ENCODE measurements at regions not wholly inside any gene's neighbourhood (a gene's known extent, or its start where the extent isn't known, plus 50 kb on each side); places are given as distances from the start of the nearest gene placed in this dataset.

DNA sequence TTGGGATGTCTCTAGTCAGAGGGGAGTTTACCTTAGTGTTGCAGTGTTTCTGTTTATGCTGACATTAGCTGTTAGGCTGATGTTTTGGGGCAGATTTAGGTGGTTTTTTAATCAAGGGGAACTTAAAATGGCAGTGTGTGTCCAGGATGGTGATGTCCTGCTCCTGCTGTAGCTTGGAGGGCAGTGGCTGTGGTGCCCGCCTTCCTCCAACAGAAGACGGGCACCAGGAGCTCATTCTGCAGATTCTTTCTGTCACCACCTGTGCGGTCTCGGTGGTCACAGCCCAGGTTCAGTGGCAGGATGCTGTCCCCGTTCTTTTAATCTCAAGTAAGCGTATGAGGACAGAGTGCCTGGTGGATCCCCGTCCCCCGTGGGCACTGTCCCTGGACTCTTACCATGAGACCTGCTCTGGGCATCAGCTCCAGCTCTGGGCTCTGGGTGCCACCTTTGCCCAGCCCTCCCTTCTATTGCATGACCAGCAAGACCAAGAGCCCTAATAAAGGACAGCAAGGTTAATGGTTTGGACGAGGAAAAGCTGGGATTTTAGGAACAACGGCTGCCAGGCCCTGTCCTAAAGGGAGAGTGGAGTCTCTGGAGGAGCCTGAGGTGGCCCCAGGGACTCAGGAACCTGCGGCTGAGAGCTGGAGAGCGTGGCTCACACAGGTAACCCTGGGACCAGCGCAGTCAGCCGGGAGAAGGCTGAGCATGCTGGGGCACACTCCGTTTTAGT, 217.3 kb downstream of the ERMARD start:
- Histone ChIP-seq H4K8ac (ENCODE audit: low read depth, low read length) (no peak overlapping the region), H2AK5ac (ENCODE audit: low read depth, low read length) (no peak overlapping the region), H2BK12ac (ENCODE audit: low read length) (no peak overlapping the region), H2BK5ac (ENCODE audit: low read length) (no peak overlapping the region), H3K27me3 (ENCODE audit: control insufficient read depth in 3 of 3, insufficient read depth in 3 of 3, low read depth in 1 of 3, low read length in 3 of 3) (no peaks in the 10 kb centered on the region), H4K91ac (ENCODE audit: low read depth, low read length, poor library complexity) (no peak overlapping the region), H3K23ac (ENCODE audit: low read depth, low read length, poor library complexity) (no peak overlapping the region), H3K4ac (ENCODE audit: low read length) (no peak overlapping the region), H3K18ac (ENCODE audit: low read length) (no peak overlapping the region), H3K36me3 (replicated peaks in 1 of 2; ENCODE audit: control insufficient read depth in 2 of 2, insufficient read depth in 2 of 2, low read length in 2 of 2) (no peaks in the 10 kb centered on the region), H3K4me3 (ENCODE audit: low read length in 2 of 2) (no peak overlapping the region), H2AFZ (ENCODE audit: low read length) (no peak overlapping the region), H3K14ac (ENCODE audit: low read length) (no peak overlapping the region), H3K27ac (replicated peaks; ENCODE audit: low read length) (no peak overlapping the region), H3K4me2 (ENCODE audit: insufficient read depth, low read length, poor library complexity, severe bottlenecking) (no peak overlapping the region), H3K9me3 (replicated peaks in 1 of 2; ENCODE audit: control insufficient read depth in 2 of 2, insufficient read depth in 1 of 2, low read depth in 1 of 2, low read length in 2 of 2) (peaks cover 0 to 6% of the 10 kb centered on the region in 2 donors), H2BK120ac (ENCODE audit: low read depth, low read length) (no peak overlapping the region), H2BK15ac (ENCODE audit: low read length) (no peak overlapping the region), H3K79me1 (ENCODE audit: low read depth, low read length) (no peaks in the 10 kb centered on the region), H3K4me1 (ENCODE audit: control insufficient read depth in 2 of 2, insufficient read depth in 1 of 2, low read depth in 1 of 2, low read length in 2 of 2) (no peaks in the 10 kb centered on the region), H3K9ac (ENCODE audit: low read depth, low read length, poor library complexity) (no peak overlapping the region)
- no peak for DNase-seq (ENCODE audit: low spot score)
- no CpG with 5 or more reads among the region's 15 CpGs for WGBS, 2 donors (ENCODE audit: extremely low coverage in 2 of 2, insufficient read length in 2 of 2, insufficient replicate concordance in 1 of 2)

GRCh38 chr6:169967687-169968086, 216.3 kb downstream of the ERMARD start:
- no peak for DNase-seq (ENCODE audit: low spot score)
- no peak overlapping the region for H3K27ac ChIP-seq (replicated peaks; ENCODE audit: low read length)

GRCh38 chr6:169966312-169967181, 215.1 kb downstream of the ERMARD start:
- Histone ChIP-seq H3K18ac (ENCODE audit: low read length) (peak overlapping the region; percentile 38), H3K79me1 (ENCODE audit: low read depth, low read length) (no peaks in the 10 kb centered on the region), H3K27ac (replicated peaks; ENCODE audit: low read length) (no peak overlapping the region), H2AK5ac (ENCODE audit: low read depth, low read length) (peak overlapping the region; percentile 2), H3K9ac (ENCODE audit: low read depth, low read length, poor library complexity) (no peak overlapping the region), H2BK15ac (ENCODE audit: low read length) (no peak overlapping the region), H3K4ac (ENCODE audit: low read length) (no peak overlapping the region), H3K27me3 (ENCODE audit: control insufficient read depth in 3 of 3, insufficient read depth in 3 of 3, low read depth in 1 of 3, low read length in 3 of 3) (peaks cover 0 to 4% (median 0%) of the 10 kb centered on the region in 3 experiments), H3K4me3 (ENCODE audit: low read length in 2 of 2) (no peak overlapping the region), H2BK5ac (ENCODE audit: low read length) (no peak overlapping the region), H2BK120ac (ENCODE audit: low read depth, low read length) (no peak overlapping the region), H3K4me1 (ENCODE audit: control insufficient read depth in 2 of 2, insufficient read depth in 1 of 2, low read depth in 1 of 2, low read length in 2 of 2) (peaks cover 0 to 2% of the 10 kb centered on the region in 2 donors), H4K91ac (ENCODE audit: low read depth, low read length, poor library complexity) (no peak overlapping the region), H4K8ac (ENCODE audit: low read depth, low read length) (no peak overlapping the region), H3K4me2 (ENCODE audit: insufficient read depth, low read length, poor library complexity, severe bottlenecking) (no peak overlapping the region), H3K9me3 (replicated peaks in 1 of 2; ENCODE audit: control insufficient read depth in 2 of 2, insufficient read depth in 1 of 2, low read depth in 1 of 2, low read length in 2 of 2) (peaks cover 0 to 6% of the 10 kb centered on the region in 2 donors), H3K23ac (ENCODE audit: low read depth, low read length, poor library complexity) (no peak overlapping the region), H3K14ac (ENCODE audit: low read length) (no peak overlapping the region), H2BK12ac (ENCODE audit: low read length) (no peak overlapping the region), H3K36me3 (replicated peaks in 1 of 2; ENCODE audit: control insufficient read depth in 2 of 2, insufficient read depth in 2 of 2, low read length in 2 of 2) (no peaks in the 10 kb centered on the region), H2AFZ (ENCODE audit: low read length) (no peak overlapping the region)
- no CpG with 5 or more reads among the region's 20 CpGs for WGBS, 2 donors (ENCODE audit: extremely low coverage in 2 of 2, insufficient read length in 2 of 2, insufficient replicate concordance in 1 of 2)
- no peak for DNase-seq (ENCODE audit: low spot score)

More at GRCh38 chr6:169967687-169968086, 216.3 kb downstream of the ERMARD start:
- no peak overlapping the region for H3K9ac ChIP-seq (ENCODE audit: low read depth, low read length, poor library complexity)
- peaks cover 0 to 6% of the 10 kb centered on the region in 2 donors for H3K9me3 ChIP-seq (replicated peaks in 1 of 2; ENCODE audit: control insufficient read depth in 2 of 2, insufficient read depth in 1 of 2, low read depth in 1 of 2, low read length in 2 of 2)
- no peak overlapping the region for H3K23ac ChIP-seq (ENCODE audit: low read depth, low read length, poor library complexity)
- H2BK5ac ChIP-seq (ENCODE audit: low read length) = no peak overlapping the region
- H3K36me3 ChIP-seq (replicated peaks in 1 of 2; ENCODE audit: control insufficient read depth in 2 of 2, insufficient read depth in 2 of 2, low read length in 2 of 2) = no peaks in the 10 kb centered on the region
- H3K27me3 ChIP-seq (ENCODE audit: control insufficient read depth in 3 of 3, insufficient read depth in 3 of 3, low read depth in 1 of 3, low read length in 3 of 3) = no peaks in the 10 kb centered on the region
- H4K8ac ChIP-seq (ENCODE audit: low read depth, low read length) = no peak overlapping the region
- H3K4me3 ChIP-seq (ENCODE audit: low read length in 2 of 2) = no peak overlapping the region
- H2BK12ac ChIP-seq (ENCODE audit: low read length) = no peak overlapping the region
- no peak overlapping the region for H2BK15ac ChIP-seq (ENCODE audit: low read length)
- WGBS, 2 donors (ENCODE audit: extremely low coverage in 2 of 2, insufficient read length in 2 of 2, insufficient replicate concordance in 1 of 2) = no CpG with 5 or more reads among the region's 8 CpGs
- no peak overlapping the region for H3K4ac ChIP-seq (ENCODE audit: low read length)
- no peak overlapping the region for H2AK5ac ChIP-seq (ENCODE audit: low read depth, low read length)
- no peak overlapping the region for H2BK120ac ChIP-seq (ENCODE audit: low read depth, low read length)
- H3K18ac ChIP-seq (ENCODE audit: low read length) = no peak overlapping the region
- H3K4me2 ChIP-seq (ENCODE audit: insufficient read depth, low read length, poor library complexity, severe bottlenecking) = no peak overlapping the region
- H4K91ac ChIP-seq (ENCODE audit: low read depth, low read length, poor library complexity) = no peak overlapping the region
- no peak overlapping the region for H3K14ac ChIP-seq (ENCODE audit: low read length)
- H3K4me1 ChIP-seq (ENCODE audit: control insufficient read depth in 2 of 2, insufficient read depth in 1 of 2, low read depth in 1 of 2, low read length in 2 of 2) = no peaks in the 10 kb centered on the region
- no peaks in the 10 kb centered on the region for H3K79me1 ChIP-seq (ENCODE audit: low read depth, low read length)
- H2AFZ ChIP-seq (ENCODE audit: low read length) = no peak overlapping the region
